PC-9 (cell line): ENCODE measurements at regions not wholly inside any gene's neighbourhood (a gene's known extent, or its start where the extent isn't known, plus 50 kb on each side); places are given as distances from the start of the nearest gene placed in this dataset.

Experiments
- BruUV-seq: library from RNA; stranded (reverse); fragments of 400-500 nt; replicated peaks from 2 replicates; lab custom pipeline; 2021; lab: Mats Ljungman, UMichigan
- CTCF ChIA-PET: fragments of 300-600 bp; sonication (Branson Sonifier 250); formaldehyde crosslinking; loops from one replicate; lab custom pipeline; 2022; ENCODE audit warnings: antibody characterized with exemption; lab: Charles Lee
- POLR2A ChIA-PET: fragments of 300-600 bp; sonication (Branson Sonifier 250); formaldehyde crosslinking; loops from one replicate; lab custom pipeline; 2022; ENCODE audit warnings: antibody characterized with exemption; ENCODE audit not compliant: unreplicated experiment; lab: Charles Lee
- DNase-seq, 2 experiments: peaks; one replicate each; pipeline versions ENCODE4 v3.0.0 to v3.0.0-alpha.2; 2015 to 2022; ENCODE audit warnings: mixed read lengths in 1 of 2
- H2AFZ ChIP-seq: fragments of 200-600 bp; sonication (generic); 2 replicates; pipeline ENCODE4 v1.8.1; 2017; ENCODE audit warnings: antibody characterized with exemption
- H3F3A ChIP-seq: fragments of 200-600 bp; sonication (generic); 2 replicates; pipeline ENCODE4 v1.8.1; 2017; ENCODE audit warnings: antibody characterized with exemption, mild to moderate bottlenecking, low read depth; ENCODE audit not compliant: insufficient read depth
- H3K27ac ChIP-seq: fragments of 200-600 bp; sonication (generic); 2 replicates; pipeline ENCODE4 v1.6.1; 2016; ENCODE audit warnings: mixed run types
- H3K27me3 ChIP-seq: fragments of 200-600 bp; sonication (generic); 2 replicates; pipeline ENCODE4 v1.6.1; 2016; ENCODE audit warnings: low read depth, mixed run types; ENCODE audit not compliant: insufficient read depth
- H3K36me3 ChIP-seq: fragments of 200-600 bp; sonication (generic); 2 replicates; pipeline ENCODE4 v1.6.1; 2016; ENCODE audit warnings: low read depth, mixed run types
- H3K4me1 ChIP-seq: fragments of 200-600 bp; sonication (generic); replicated peaks from 2 replicates; pipeline ENCODE4 v1.6.1; 2016; ENCODE audit warnings: mixed run types; ENCODE audit not compliant: insufficient read depth
- H3K4me2 ChIP-seq: fragments of 200-600 bp; sonication (generic); 2 replicates; pipeline ENCODE4 v1.6.1; 2017; ENCODE audit warnings: mixed run types
- H3K4me3 ChIP-seq: fragments of 200-600 bp; sonication (generic); 2 replicates; pipeline ENCODE4 v1.6.1; 2016; ENCODE audit warnings: mixed run types
- H3K79me2 ChIP-seq: fragments of 200-600 bp; sonication (generic); 2 replicates; pipeline ENCODE4 v1.6.1; 2017; ENCODE audit warnings: low read depth, mixed run types
- H3K9me2 ChIP-seq: fragments of 200-600 bp; sonication (generic); 2 replicates; pipeline ENCODE4 v1.8.1; 2017; ENCODE audit warnings: mild to moderate bottlenecking; ENCODE audit not compliant: insufficient read depth
- H3K9me3 ChIP-seq: fragments of 200-600 bp; sonication (generic); 2 replicates; pipeline ENCODE4 v1.8.1; 2016; ENCODE audit warnings: low read depth; ENCODE audit not compliant: insufficient read depth
- H4K20me1 ChIP-seq: fragments of 200-600 bp; sonication (generic); 2 replicates; pipeline ENCODE4 v1.8.1; 2017; ENCODE audit not compliant: insufficient read depth
- EZH2 ChIP-seq: fragments of 200-600 bp; sonication (generic); IDR thresholded peaks from 2 replicates; pipeline ENCODE4 v1.8.0; 2017; ENCODE audit warnings: antibody characterized with exemption, low read depth
- intact Hi-C: fragments of 100-400 bp; cut with micrococcal nuclease; formaldehyde crosslinking; loops from one replicate; pipeline ENCODE4 v1.10.0; 2022; ENCODE audit not compliant: unreplicated experiment
- TF ChIP-seq, protein P1 (sequence below): fragments of 200-600 bp; sonication (generic); conservative IDR thresholded peaks from 2 replicates; pipeline ENCODE4 v1.6.1; 2017; ENCODE audit warnings: mixed run types, antibody characterized with exemption, mild to moderate bottlenecking, moderate library complexity

DNA sequence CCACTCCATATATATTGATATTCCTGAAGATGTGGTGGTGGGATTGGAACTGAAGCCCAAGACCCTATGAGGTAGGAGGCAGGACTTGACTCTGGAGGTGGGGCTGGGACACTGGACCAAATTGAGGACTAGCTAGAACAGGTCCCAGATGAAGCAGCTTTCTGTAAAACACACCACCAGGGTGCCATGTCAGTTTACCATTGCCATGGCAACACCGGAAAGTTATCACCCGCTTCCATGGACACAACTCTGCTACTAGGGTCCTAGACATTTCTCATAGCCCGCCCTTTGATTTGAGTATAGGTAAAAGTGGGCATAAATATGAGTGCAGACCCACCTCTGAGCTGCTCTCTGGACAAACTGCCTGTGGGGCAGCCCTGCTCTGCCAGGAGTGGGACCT is 490.5 kb upstream of the PFKP start:
- Histone ChIP-seq H3K4me2 (no peak overlapping the region), H3K9me3 (no peaks in the 10 kb centered on the region), H3K36me3 (no peaks in the 10 kb centered on the region), H3K27ac (no peak overlapping the region), H2AFZ (no peak overlapping the region), H4K20me1 (no peaks in the 10 kb centered on the region), H3K4me3 (no peak overlapping the region), H3K4me1 (no peaks in the 10 kb centered on the region), H3K79me2 (no peaks in the 10 kb centered on the region), H3K9me2 (no peaks in the 10 kb centered on the region), H3F3A (no peaks in the 10 kb centered on the region), H3K27me3 (no peaks in the 10 kb centered on the region)
- ChIA-PET POLR2A (no interaction called here), CTCF (no interaction called here)
- DNase-seq, result no peak
- intact Hi-C loops, result no loop called here
- BruUV-seq, result no TSS peak
- no peak for TF ChIP-seq EZH2
- TF ChIP-seq, protein P1, sequence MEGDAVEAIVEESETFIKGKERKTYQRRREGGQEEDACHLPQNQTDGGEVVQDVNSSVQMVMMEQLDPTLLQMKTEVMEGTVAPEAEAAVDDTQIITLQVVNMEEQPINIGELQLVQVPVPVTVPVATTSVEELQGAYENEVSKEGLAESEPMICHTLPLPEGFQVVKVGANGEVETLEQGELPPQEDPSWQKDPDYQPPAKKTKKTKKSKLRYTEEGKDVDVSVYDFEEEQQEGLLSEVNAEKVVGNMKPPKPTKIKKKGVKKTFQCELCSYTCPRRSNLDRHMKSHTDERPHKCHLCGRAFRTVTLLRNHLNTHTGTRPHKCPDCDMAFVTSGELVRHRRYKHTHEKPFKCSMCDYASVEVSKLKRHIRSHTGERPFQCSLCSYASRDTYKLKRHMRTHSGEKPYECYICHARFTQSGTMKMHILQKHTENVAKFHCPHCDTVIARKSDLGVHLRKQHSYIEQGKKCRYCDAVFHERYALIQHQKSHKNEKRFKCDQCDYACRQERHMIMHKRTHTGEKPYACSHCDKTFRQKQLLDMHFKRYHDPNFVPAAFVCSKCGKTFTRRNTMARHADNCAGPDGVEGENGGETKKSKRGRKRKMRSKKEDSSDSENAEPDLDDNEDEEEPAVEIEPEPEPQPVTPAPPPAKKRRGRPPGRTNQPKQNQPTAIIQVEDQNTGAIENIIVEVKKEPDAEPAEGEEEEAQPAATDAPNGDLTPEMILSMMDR, result no peak

DNA sequence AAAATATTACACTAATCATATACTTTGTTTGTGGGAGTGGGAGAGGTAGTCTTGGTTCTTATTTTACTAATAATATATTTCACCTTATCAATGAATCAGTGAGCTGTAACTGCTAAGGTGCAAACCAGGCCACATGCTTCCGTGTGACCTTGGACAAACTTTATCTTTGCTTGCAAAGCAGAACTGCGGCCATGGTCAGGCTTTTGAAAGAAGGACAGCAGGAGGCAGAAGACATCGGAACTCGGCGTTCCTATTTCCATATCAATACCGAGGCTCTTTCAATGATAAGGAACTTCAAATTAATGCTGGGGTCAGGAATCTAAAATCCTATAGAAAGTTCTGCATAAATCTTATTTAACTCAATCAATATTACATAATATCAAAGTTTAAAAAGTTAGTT is 491.9 kb upstream of the PFKP start:
- H3K4me1 ChIP-seq, result no peaks in the 10 kb centered on the region
- H3K4me3 ChIP-seq, result no peak overlapping the region
- no peak overlapping the region for H2AFZ ChIP-seq
- no peaks in the 10 kb centered on the region for H3K79me2 ChIP-seq
- 0 out of 2 replicates have a peak, but pooled peaks cover 2% of the 10 kb centered on the region for H3K27me3 ChIP-seq
- H3K9me3 ChIP-seq, result no peaks in the 10 kb centered on the region
- H3K27ac ChIP-seq, result no peak overlapping the region
- H3K36me3 ChIP-seq, result no peaks in the 10 kb centered on the region
- ChIA-PET CTCF (no interaction called here), POLR2A (no interaction called here)
- H3K4me2 ChIP-seq, result no peak overlapping the region
- H3F3A ChIP-seq, result no peaks in the 10 kb centered on the region
- no TSS peak for BruUV-seq
- intact Hi-C loops, result no loop called here
- H4K20me1 ChIP-seq, result no peaks in the 10 kb centered on the region
- no peak for TF ChIP-seq EZH2
- TF ChIP-seq, protein P1, result no peak
- DNase-seq, result no peak
- H3K9me2 ChIP-seq, result no peaks in the 10 kb centered on the region

DNA sequence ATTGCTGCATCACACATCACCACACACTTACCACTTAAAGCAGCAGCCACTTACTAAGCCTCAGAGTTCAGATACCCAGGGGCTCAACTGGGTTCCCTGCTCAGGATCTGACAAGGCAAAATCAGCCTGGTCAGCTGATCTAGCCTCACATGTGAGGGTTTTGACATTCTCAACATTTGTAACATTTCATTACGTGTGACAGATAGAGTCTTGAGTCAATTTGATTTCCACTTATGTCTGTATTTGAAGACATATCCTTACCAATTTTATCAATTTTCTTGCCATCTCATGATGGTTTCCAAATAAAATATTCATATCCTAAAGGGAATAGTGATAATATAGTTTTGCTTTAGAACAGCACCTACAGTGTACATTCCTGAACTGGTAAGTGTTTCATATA is 494.7 kb upstream of the PFKP start:
- Histone ChIP-seq H2AFZ (no peak overlapping the region), H3K27me3 (0 out of 2 replicates have a peak, but pooled peaks cover 3% of the 10 kb centered on the region), H3K79me2 (no peaks in the 10 kb centered on the region), H3K4me2 (no peak overlapping the region), H4K20me1 (no peaks in the 10 kb centered on the region), H3F3A (no peaks in the 10 kb centered on the region), H3K9me3 (no peaks in the 10 kb centered on the region), H3K9me2 (no peaks in the 10 kb centered on the region), H3K4me1 (no peaks in the 10 kb centered on the region), H3K27ac (no peak overlapping the region), H3K36me3 (no peaks in the 10 kb centered on the region), H3K4me3 (no peak overlapping the region)
- intact Hi-C loops, result no loop called here
- ChIA-PET POLR2A (no interaction called here), CTCF (no interaction called here)
- BruUV-seq, result no TSS peak
- TF ChIP-seq EZH2, result no peak
- TF ChIP-seq, protein P1, result no peak
- DNase-seq, result no peak
